GM19397 (cell line): ENCODE measurements at regions not wholly inside any gene's neighbourhood (a gene's known extent, or its start where the extent isn't known, plus 50 kb on each side); places are given as distances from the start of the nearest gene placed in this dataset.

ENCODE experiments used
- ATAC-seq: cut with Tn5 transposase; IDR thresholded peaks from one replicate; pipeline ENCODE4 v1.9.1; 2021; ENCODE audit warnings: mild to moderate bottlenecking, moderate library complexity; ENCODE audit not compliant: unreplicated experiment

DNA sequence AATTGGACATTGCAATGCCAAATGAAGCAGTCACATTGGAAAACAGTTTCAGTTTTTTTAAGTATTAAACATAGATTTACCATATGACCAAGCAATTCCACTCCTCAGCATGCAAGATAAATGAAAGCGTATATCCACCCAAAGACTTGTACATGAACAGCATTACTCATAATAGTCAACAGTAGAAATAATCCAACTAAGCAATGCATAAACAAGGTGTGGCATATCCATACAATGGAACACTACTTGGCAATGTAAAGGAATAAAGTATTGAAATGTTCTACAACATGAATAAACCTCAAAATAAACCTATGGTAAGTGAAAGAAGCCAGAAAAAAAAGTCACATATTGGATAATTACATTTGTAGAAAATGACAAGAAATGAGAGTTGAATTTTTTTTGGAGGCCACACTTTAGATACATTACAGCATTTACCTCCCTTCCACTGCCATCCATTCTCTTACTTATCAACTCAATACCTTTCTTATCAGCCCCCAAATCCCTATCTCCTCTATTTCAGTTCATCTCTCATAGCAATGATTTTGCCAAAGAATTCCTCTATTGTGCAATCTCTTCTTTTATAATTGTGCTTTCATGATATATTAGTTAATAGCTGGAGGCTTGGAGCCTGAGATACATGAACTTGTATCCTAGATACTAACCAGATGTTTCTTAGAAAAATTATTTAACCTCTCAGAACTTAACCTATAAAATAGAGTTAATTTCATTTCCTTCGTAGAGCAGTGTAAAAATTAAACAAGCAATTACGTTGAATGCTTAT lies 414.2 kb upstream of the C1orf87 start:
- ATAC-seq: no peak

DNA sequence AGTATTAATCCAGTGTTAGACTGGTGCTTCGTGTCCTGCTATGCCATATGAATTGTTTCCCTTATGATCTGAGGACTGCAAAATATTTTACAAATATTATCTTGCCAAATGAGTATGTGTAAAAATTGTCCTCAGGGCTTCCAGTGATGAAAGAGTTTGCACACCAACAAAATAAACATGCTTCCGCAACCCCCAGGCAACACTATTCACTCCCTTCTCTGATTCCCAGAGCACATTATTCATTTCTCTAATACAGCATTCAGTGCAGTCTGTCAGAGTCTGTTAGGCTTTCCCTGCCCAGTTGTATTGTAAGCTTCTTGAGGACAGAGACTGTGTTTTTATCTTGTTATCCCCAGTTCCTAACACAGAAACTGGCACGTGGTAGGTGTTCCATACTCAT lies 409.9 kb upstream of the C1orf87 start:
- no peak for ATAC-seq

DNA sequence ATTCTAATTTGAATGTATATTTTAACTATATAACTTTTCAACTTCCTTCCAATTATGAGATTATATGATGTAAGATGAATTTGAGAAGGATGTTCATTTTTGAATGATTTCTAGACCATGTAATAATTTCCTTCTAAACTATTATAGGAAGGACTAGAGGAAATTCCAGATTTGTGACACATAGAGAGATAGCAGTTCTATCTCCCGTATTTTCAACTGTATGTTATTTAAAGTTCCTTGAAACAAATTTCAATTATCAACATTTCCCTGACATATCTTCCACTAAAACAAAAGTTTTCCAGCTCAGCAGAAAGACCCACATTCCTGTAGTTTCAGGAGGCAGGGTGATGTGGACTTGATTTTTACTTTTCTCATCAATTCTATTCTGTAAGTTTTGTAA lies 396.7 kb upstream of the C1orf87 start:
- no peak for ATAC-seq

DNA sequence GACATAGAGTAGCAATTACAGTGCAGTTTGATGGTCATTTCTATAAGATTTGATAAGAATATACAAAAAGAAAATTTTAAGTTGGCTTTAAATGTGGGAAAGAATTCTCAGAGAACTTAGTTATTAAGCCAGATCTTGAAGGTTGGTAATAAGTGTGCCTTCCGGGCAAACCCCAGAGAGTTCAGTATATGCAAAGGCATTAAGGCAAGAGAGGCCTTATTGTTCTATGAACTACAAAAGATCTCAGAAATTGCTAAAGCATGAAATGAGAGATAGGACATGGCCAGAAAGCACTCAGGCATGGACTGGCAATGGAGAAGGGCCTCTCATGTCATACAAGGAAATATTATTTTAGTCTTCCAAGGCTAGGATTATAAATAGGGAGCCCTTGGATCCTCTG lies 390.2 kb upstream of the C1orf87 start:
- ATAC-seq: no peak

DNA sequence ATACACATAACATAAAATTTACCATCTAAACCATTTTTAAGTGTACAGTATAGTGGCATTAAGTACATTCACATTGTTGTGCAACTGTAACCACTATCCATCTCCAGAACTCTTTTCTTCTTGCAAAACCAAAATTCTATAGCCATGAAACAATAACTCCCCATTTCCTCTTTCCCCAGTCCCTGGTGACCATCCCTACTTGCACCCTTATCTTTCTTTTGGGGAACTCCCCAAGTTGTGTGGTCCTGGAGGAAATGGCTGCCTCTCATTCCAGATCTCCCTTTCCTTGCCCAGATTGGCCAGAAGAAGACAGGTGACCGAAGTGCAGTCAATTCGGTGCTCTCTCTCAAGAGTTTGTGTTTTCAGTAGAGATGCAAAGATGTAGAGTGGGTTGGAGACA lies 389.6 kb upstream of the C1orf87 start:
- no peak for ATAC-seq

DNA sequence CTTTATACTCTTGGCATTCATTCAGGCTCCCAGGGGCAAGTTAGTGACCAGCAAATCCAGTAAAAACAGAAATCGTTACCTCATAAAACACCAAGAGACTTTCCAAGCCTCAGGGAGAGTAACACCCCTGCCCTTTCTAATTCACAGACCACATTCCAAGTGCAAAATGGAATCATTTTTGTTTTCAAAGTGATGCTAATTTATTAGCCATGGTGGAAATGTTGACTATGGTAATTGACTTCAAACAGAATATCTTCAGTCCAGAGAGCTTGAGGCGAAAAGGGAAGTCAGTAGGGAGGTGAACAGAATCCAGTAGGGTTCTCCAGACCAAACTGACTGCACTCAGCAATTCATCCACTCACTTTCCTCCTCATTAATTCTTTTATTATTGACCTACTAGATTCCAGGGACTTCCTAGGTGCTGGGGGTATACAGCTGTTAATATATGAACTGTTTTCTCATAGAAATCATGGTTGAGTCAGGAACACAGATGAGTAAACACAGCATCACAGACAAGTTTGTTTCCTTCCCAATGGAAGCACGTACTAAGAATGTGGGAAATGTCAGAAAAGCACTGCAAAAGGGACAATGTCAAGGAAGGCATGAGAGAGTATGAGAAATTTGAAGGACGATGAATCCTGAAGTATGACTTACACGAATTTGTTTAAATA lies 388.5 kb upstream of the C1orf87 start:
- ATAC-seq: no peak

DNA sequence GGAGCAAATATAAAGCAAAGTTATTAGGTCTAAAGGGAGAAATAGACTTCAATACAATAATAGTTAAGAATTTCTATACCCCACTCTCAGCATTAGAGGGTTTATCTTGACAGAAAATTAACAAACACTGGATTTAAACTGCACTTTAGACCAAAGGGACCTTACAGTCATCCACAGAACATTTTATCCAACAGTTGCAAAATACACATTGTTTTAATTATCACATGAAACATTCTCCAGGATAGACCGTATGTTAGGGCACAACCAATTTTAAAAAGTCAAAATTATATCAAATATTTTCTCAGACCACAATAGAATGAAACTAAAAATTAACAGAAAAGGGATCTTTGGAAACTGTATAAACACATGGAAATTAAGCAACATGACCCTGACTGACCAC lies 384.5 kb upstream of the C1orf87 start:
- no peak for ATAC-seq

DNA sequence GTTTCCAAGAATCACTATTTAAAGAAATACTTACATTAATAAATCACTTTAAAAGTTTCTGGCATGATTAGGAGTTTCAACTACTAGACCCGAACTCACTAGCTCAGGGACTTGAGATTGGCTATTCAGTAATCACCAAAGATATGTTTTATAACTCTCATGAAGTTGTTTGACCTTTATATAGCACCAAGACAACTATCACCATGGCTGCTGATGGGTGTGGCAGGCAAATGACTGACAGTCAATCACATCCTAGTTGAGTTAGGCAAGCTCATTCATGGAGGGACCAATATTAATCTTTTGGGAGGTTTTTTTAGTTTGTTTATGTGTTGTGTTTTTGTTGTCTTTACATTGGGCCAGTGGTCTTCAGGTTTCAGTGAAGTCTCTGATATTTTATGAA lies 376.3 kb upstream of the C1orf87 start:
- no peak for ATAC-seq

DNA sequence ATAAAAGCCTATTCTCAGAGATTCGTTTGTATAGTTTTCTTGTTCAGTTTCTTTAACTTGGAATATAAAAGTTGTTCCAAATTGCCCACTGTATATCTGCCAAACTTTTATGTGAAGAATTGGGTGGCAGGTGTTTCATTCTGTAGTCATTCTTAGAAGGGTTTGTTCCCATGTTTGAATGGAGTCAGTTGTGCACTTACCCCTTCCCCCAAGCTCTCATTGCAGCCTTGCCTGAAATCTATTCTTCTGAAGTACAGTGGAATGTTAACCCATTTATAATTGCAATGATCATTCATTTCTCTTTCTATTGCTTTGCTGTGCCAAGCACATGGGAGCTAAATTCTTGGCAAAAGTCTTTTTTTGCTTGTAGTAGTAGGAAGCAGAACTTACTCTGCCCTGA lies 375.3 kb upstream of the C1orf87 start:
- no peak for ATAC-seq

DNA sequence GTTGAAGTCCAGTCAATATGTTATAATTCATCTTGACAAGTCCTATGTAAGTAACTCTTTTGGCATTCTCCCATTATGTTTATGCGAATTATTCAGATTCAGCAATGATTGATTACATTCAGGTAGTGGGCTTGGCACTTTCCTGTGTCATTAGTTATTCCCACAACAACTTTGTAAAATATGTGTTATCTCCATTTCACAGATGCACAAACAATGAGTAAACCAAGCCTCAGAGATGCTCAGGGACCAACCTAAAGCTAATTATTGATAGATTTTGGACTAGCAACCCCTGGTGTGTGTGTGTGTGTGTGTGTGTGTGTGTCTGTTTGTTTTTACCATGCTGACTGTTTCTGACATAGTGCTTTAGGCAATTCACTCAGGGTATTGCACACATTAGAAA lies 371.1 kb upstream of the C1orf87 start:
- no peak for ATAC-seq

DNA sequence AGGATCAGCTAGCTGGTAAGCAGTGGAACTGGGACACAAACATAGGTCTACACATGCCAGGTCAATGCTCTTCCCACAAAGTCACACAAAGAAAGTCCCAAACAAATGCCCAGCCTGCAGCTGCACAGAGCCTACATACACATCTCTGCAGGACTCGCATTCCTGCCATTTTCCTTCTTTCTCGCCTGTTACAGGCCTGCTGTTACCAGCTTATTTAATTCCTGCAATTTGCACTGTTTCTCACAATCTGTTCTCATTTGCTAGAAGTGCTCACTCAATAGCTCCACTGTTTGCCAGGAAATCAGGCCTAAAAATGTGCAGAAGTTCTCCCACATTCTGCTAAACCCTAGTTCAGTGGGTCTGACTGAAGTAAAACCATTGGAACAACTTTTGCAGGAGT lies 362.6 kb upstream of the C1orf87 start:
- ATAC-seq: no peak

DNA sequence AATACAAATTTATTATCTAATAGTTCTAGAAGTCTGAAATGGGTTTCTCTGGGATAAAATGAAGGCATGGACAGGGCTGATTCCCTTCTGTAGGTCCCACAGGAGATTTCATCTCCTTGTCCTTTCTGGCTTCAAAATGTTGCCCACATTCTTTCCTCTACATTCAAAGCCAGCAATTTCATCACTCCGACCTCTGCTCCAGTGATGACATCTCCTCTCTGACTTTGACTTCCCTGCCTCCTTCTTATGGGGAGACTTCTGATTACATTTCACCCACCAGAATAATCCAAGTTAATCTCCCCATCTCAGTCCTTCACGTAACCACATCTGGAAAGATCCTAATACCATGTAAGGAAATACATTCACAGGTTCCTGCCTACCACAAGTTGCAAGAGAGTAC lies 358.0 kb upstream of the C1orf87 start:
- ATAC-seq: no peak

DNA sequence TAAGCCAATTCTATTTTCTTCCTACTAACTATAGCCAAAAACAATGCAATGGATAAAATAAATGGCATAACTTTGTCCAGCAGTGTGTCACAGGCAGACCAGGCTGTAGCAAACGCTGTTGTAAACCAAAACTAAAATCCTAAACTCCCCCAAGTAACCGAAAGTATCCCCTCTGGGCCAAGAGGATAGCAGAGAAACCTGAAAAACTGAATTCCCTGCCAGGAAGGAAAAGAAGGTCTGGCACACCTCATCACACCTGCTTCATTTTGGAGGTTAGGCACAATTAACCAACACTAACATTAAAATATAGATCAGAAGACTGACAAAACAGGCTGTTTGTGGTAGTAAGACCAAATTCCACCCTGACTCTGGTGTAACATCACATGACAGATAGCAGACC lies 356.8 kb upstream of the C1orf87 start:
- ATAC-seq: no peak

DNA sequence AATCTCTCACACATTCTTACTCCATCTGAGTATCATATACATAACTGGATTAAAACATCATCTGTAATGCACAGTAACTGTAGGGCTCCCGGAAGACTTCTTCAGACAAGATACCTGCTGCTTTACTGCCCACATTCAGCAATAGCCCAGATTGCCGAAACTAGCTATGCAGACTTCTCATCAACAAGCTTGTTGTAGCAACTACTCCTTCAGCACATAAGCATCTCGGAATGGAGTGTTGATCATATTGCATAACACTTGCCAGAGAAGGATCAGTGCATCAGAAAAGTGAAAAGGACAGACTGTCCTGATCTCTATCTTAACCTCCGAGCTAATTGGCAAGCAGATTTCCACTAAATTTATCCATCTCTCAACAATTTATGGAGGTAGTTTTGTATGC lies 354.6 kb upstream of the C1orf87 start:
- ATAC-seq: no peak

DNA sequence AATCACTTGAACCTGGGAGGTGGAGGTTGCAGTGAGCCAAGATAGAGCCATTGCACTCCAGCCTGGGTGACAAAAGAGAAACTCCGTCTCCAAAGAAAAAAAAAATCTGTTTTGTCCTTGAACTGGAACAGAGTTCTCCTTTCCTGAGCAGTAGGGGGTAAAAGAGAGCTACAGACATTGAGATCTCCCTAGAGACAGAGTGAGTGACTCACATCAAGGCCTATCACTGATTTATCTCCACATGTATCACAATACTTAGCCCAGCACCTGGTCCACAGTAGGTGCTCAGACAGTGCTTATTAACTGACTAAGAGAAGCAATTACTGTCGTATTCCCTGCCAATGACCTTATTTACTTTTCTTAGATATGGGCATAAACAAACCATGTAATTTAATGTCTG lies 354.1 kb upstream of the C1orf87 start:
- no peak for ATAC-seq

DNA sequence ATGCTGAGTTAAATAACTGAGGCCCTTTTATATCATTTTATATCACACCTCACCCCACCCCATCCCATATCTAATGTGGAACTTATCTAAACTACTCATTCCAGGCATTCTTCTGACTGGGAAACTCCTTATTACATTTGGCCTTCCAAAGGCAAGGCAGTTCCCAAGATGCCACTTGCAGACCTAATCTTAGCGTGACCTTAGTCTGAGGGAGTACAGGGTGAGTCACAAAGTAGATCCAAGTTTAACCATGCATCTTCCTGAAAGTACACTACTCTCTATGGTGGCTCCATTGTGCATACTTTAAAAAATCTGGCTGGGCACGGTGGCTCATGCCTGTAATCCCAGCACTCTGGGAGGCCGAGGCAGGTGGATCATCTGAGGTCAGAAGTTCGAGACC lies 353.6 kb upstream of the C1orf87 start:
- ATAC-seq: no peak

DNA sequence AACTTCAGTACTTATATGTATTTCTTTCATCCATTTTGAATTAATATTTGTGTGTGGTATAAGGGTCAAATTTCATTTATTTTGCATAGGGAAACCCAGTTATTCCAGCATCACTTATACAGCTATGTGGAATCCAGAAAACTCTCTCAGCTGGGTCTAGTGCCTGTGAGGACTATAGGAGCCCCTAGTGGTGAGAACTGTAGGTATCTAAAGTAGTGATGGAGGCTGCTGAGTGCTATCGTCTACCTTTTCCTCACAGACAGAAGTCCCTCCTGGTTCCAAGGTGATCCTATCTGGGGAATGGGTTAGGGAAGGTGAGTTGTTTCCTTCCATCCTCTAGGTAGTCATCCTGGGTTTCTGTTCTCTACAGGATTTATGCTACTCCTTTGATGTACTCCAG lies 352.0 kb upstream of the C1orf87 start:
- ATAC-seq: no peak

DNA sequence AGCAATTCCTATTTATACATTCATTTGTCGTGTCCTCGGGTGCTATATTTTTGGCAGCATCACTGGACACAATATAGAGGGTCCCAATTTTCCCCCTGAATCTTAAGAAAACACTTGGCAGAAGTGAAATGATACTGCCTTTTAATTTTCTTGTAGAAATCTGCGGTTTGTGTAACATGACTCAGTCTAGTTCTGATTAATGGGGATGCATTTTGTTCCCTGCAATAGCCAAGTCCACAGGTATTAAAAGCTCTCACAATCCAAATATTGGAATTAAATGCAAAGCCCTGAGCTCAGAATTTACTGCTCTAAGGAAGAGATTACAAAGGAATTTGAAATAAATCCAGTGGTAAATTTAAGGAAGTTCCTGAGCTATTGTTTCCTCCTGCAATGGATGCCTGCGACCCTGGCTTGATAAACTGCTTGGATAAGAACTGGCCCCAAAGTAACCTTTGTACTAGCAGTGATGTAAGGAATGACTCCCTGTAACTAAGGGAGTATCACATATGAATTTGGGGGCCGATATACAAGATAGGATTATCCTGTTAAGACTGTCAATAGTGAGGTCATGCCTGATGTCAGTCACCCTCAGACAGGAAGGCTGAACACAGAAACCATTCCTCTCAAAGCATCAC lies 349.7 kb upstream of the C1orf87 start:
- ATAC-seq: no peak

DNA sequence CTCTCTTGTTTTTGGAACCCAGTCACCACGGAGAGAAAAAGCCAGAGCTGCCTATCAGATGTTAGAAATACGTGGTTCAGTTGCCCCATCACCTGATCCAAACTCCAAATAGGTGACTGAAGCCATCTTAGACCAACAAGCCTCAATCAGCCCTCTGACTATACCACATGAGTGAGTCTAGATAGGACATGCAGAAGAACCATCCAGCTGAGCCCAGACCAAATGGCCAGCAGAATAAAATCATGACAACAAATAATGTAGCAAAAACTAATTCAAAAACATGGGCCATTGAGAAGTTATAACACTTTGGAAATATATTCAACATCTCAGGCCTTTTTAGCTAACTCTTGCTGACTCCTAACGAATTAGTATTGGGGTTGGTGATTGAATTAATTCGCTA lies 348.4 kb upstream of the C1orf87 start:
- no peak for ATAC-seq

DNA sequence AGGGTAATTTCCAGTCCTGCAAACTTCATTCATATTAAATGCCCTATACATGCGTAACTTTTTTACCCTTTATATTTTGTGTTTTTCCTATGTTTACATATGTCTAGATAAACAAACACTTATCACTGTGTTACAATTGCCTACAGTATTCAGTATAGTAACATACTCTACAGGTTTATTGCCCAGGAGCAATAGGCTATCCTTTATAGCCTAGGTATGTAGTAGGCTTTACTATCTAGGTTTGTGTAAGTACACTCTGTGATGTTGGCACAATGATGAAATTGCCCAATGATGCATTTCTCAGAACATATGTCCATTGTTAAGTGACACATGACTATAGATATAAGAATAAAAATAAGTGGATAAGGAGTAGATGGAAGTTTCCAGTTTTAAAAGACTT lies 345.5 kb upstream of the C1orf87 start:
- no peak for ATAC-seq

DNA sequence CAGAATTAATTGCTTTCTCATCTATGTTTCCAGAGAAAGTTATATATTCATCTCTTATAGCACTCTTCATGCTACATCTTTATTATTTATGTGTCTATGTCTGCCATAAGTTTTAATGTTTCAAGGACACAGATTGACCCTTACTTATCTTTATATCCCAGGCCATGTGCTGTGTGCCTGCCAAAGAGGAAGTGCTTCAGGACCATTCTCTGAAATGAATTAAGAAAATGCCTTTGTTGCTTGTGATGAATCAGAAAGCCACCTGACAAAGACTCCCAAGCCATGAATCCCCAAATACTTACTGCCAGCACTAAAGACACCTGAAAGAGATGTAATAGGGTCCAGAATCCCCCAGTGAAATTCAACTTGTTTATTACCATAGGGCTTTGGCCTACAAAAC lies 342.1 kb upstream of the C1orf87 start:
- ATAC-seq: no peak

DNA sequence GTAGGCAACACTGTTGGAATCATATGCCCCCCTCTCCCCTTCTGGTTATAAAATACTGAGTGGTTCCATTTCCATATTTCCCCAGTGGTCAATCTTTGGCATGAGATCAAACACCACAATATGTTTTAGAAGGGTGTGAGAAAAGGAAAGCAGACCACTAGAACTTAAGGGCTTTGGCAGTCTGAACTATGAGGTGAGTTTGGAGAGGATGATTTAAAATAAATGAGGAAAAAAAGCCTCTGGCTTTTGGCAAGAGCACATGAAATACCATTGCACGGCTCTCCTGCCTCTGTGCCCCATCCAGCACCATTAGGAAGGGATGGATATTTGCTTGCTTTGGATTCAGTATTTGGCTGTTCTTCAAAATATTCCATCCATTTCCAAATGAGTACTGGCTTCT lies 339.5 kb upstream of the C1orf87 start:
- no peak for ATAC-seq
